NCI-H2029 treated with DMSO at 0.1 percent for 48 hours (cell line): ENCODE measurements at regions not wholly inside any gene's neighbourhood (a gene's known extent, or its start where the extent isn't known, plus 50 kb on each side); places are given as distances from the start of the nearest gene placed in this dataset.

Experiments
- DNase-seq: peaks from one replicate; lab custom pipeline; 2025; lab: John Stamatoyannopoulos, UW

- DNase-seq, result no peak
Measured at GRCh38 chr5:156147944-156148285, 179.0 kb upstream of the SGCD start.

GRCh38 chr5:156148301-156148700 lies 178.7 kb upstream of the SGCD start:
- DNase-seq, result no peak

- DNase-seq, result no peak
Measured at GRCh38 chr5:156149213-156149612, 177.8 kb upstream of the SGCD start.

GRCh38 chr5:156153602-156154001 lies 173.4 kb upstream of the SGCD start:
- no peak for DNase-seq

GRCh38 chr5:156154757-156155156 lies 172.2 kb upstream of the SGCD start:
- no peak for DNase-seq

GRCh38 chr5:156155598-156155997 lies 171.4 kb upstream of the SGCD start:
- DNase-seq, result no peak

- no peak for DNase-seq
Measured at GRCh38 chr5:156164306-156164705, 162.7 kb upstream of the SGCD start.

GRCh38 chr5:156169495-156169894 lies 157.5 kb upstream of the SGCD start:
- no peak for DNase-seq

GRCh38 chr5:156170351-156170961 lies 156.5 kb upstream of the SGCD start:
- DNase-seq, result no peak

- no peak for DNase-seq
Measured at GRCh38 chr5:156174225-156174624, 152.7 kb upstream of the SGCD start.

- no peak for DNase-seq
Measured at GRCh38 chr5:156178117-156178516, 148.8 kb upstream of the SGCD start.

GRCh38 chr5:156181656-156182055 lies 145.3 kb upstream of the SGCD start:
- DNase-seq, result no peak

- DNase-seq, result no peak
Measured at GRCh38 chr5:156182174-156182967, 144.6 kb upstream of the SGCD start.

- no peak for DNase-seq
Measured at GRCh38 chr5:156186760-156187159, 140.2 kb upstream of the SGCD start.

GRCh38 chr5:156188016-156188415 lies 138.9 kb upstream of the SGCD start:
- DNase-seq, result no peak

- DNase-seq, result no peak
Measured at GRCh38 chr5:156189628-156190027, 137.3 kb upstream of the SGCD start.

GRCh38 chr5:156191547-156191946 lies 135.4 kb upstream of the SGCD start:
- no peak for DNase-seq

- DNase-seq, result no peak
Measured at GRCh38 chr5:156197042-156197635, 129.8 kb upstream of the SGCD start.

GRCh38 chr5:156199045-156199444 lies 127.9 kb upstream of the SGCD start:
- no peak for DNase-seq

- no peak for DNase-seq
Measured at GRCh38 chr5:156200938-156201787, 125.8 kb upstream of the SGCD start.

- DNase-seq, result no peak
Measured at GRCh38 chr5:156201788-156202403, 125.1 kb upstream of the SGCD start.

GRCh38 chr5:156208271-156208670 lies 118.7 kb upstream of the SGCD start:
- no peak for DNase-seq
